Suprapubic skin (tissue), 4 donors: ENCODE measurements at regions not wholly inside any gene's neighbourhood (a gene's known extent, or its start where the extent isn't known, plus 50 kb on each side); places are given as distances from the start of the nearest gene placed in this dataset.

Experiments used
- EP300 ChIP-seq: sonication (generic); formaldehyde crosslinking; IDR thresholded peaks from one replicate; pipeline ENCODE4 v1.6.1; 2017; ENCODE audit warnings: antibody characterized with exemption
- POLR2A ChIP-seq, 2 donors: fragments of 450-650 bp; IDR thresholded peaks; one replicate each; pipeline ENCODE4 v1.6.1; 2017; ENCODE audit warnings: antibody characterized with exemption in 2 of 2, mild to moderate bottlenecking in 2 of 2, moderate library complexity in 2 of 2
- POLR2AphosphoS5 ChIP-seq, 3 donors: sonication (generic); formaldehyde crosslinking; IDR thresholded peaks; one replicate each; pipeline ENCODE4 v1.6.1; 2017; ENCODE audit warnings: antibody characterized with exemption in 3 of 3
- TF ChIP-seq, protein P1 (sequence below), 2 donors: fragments of 200-600 bp in 1 of 2; fragments of 450-650 bp in 1 of 2; sonication (generic) in 1 of 2; IDR thresholded peaks; one replicate each; pipeline ENCODE4 v1.5.1; 2016 to 2019; ENCODE audit warnings: antibody characterized with exemption in 2 of 2, mild to moderate bottlenecking in 1 of 2, moderate library complexity in 1 of 2

DNA sequence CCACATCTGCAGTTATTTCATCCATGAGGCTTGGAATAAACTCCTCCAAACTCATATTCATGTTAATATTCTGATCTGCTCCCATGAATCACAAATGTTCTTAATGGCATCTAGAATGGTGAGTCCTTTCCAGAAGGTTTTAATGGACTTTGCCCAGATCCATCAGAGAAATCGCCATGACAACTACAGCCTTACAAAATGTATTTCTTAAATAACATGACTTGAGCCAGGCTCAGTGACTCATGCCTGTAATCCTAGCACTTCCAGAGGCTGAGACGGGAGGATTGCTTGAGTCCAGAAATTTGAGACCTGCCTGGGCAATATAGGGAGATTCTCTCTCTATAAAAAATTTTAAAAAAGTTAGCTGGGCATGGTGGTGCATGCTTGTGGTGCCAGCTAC is 102.1 kb upstream of the TMEM168 start:
- TF ChIP-seq, protein P1, sequence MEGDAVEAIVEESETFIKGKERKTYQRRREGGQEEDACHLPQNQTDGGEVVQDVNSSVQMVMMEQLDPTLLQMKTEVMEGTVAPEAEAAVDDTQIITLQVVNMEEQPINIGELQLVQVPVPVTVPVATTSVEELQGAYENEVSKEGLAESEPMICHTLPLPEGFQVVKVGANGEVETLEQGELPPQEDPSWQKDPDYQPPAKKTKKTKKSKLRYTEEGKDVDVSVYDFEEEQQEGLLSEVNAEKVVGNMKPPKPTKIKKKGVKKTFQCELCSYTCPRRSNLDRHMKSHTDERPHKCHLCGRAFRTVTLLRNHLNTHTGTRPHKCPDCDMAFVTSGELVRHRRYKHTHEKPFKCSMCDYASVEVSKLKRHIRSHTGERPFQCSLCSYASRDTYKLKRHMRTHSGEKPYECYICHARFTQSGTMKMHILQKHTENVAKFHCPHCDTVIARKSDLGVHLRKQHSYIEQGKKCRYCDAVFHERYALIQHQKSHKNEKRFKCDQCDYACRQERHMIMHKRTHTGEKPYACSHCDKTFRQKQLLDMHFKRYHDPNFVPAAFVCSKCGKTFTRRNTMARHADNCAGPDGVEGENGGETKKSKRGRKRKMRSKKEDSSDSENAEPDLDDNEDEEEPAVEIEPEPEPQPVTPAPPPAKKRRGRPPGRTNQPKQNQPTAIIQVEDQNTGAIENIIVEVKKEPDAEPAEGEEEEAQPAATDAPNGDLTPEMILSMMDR (IDR thresholded peaks at IDR 0.05): no peak
- TF ChIP-seq EP300 (no peak), POLR2AphosphoS5 (IDR thresholded peaks at IDR 0.05) (no peak), POLR2A (IDR thresholded peaks at IDR 0.05) (no peak)
